GM18951 (cell line): ENCODE measurements at regions not wholly inside any gene's neighbourhood (a gene's known extent, or its start where the extent isn't known, plus 50 kb on each side); places are given as distances from the start of the nearest gene placed in this dataset.

ENCODE experiments used
- POLR2A ChIP-seq: IDR thresholded peaks from 4 replicates; pipeline ENCODE4 v1.6.1; 2011; ENCODE audit warnings: mild to moderate bottlenecking; ENCODE audit not compliant: insufficient read length, insufficient read depth; ENCODE audit errors: extremely low read depth
- in situ Hi-C: fragments of 300-500 bp; cut with MboI; formaldehyde crosslinking; loops from one replicate; pipeline ENCODE4 v1.12.0; 2022; ENCODE audit warnings: low sequenced_read_pairs, mixed read lengths, inconsistent platforms; ENCODE audit not compliant: unreplicated experiment

- in situ Hi-C loops = no loop called here
- no peak for TF ChIP-seq POLR2A
Measured at GRCh38 chr18:45163871-45164270, 451.4 kb upstream of the SLC14A2 start.

- in situ Hi-C loops = no loop called here
- no peak for TF ChIP-seq POLR2A
Measured at GRCh38 chr18:45164551-45164950, 450.7 kb upstream of the SLC14A2 start.

GRCh38 chr18:45165176-45165713, 450.0 kb upstream of the SLC14A2 start:
- in situ Hi-C loops = no loop called here

GRCh38 chr18:45165871-45166270, 449.4 kb upstream of the SLC14A2 start:
- in situ Hi-C loops = no loop called here

More at GRCh38 chr18:45165176-45165713, 450.0 kb upstream of the SLC14A2 start:
- no peak for TF ChIP-seq POLR2A

GRCh38 chr18:45166341-45166835, 448.9 kb upstream of the SLC14A2 start:
- in situ Hi-C loops = no loop called here
- no peak for TF ChIP-seq POLR2A

More at GRCh38 chr18:45165871-45166270, 449.4 kb upstream of the SLC14A2 start:
- TF ChIP-seq POLR2A = no peak

GRCh38 chr18:45166836-45167551, 448.3 kb upstream of the SLC14A2 start:
- in situ Hi-C loops = no loop called here
- TF ChIP-seq POLR2A = no peak

GRCh38 chr18:45167631-45168280, 447.5 kb upstream of the SLC14A2 start:
- in situ Hi-C loops = no loop called here

GRCh38 chr18:45168866-45169600, 446.2 kb upstream of the SLC14A2 start:
- in situ Hi-C loops = no loop called here

More at GRCh38 chr18:45167631-45168280, 447.5 kb upstream of the SLC14A2 start:
- TF ChIP-seq POLR2A = no peak

GRCh38 chr18:45169610-45170009, 445.7 kb upstream of the SLC14A2 start:
- TF ChIP-seq POLR2A = no peak
- in situ Hi-C loops = no loop called here

More at GRCh38 chr18:45168866-45169600, 446.2 kb upstream of the SLC14A2 start:
- no peak for TF ChIP-seq POLR2A

GRCh38 chr18:45171679-45172191, 443.5 kb upstream of the SLC14A2 start:
- in situ Hi-C loops = no loop called here

GRCh38 chr18:45173327-45173726, 441.9 kb upstream of the SLC14A2 start:
- TF ChIP-seq POLR2A = no peak
- in situ Hi-C loops = no loop called here

More at GRCh38 chr18:45171679-45172191, 443.5 kb upstream of the SLC14A2 start:
- TF ChIP-seq POLR2A = no peak

GRCh38 chr18:45173799-45174519, 441.3 kb upstream of the SLC14A2 start:
- in situ Hi-C loops = no loop called here
- no peak for TF ChIP-seq POLR2A
